HepG2 (cell line): ENCODE measurements at regions not wholly inside any gene's neighbourhood (a gene's known extent, or its start where the extent isn't known, plus 50 kb on each side); places are given as distances from the start of the nearest gene placed in this dataset.

Experiments used
- ATAC-seq: fragments of 200-7000 bp; cut with Tn5 transposase; 3 replicates; pipeline ENCODE4 v1.9.1; 2020; ENCODE audit warnings: mild to moderate bottlenecking, moderate library complexity
- BruUV-seq: library from RNA; stranded (reverse); fragments of 400-500 nt; replicated peaks from 2 replicates; lab custom pipeline; 2021; lab: Mats Ljungman, UMichigan
- CTCF ChIA-PET: fragments of 300-600 bp; formaldehyde crosslinking; extraction: SDS; loops from one replicate; lab custom pipeline; 2021; ENCODE audit warnings: low total read pairs, inconsistent platforms, low intra/inter-chr PET ratio; lab: Yijun Ruan, JAX
- POLR2A ChIA-PET: fragments of 350-600 bp; sonication (Branson Sonifier 250); formaldehyde crosslinking; loops from one replicate; lab custom pipeline; 2020; ENCODE audit warnings: antibody characterized with exemption, inconsistent platforms; lab: Yijun Ruan, JAX
- DNase-seq: peaks from one replicate; pipeline ENCODE4 v3.0.0-alpha.2; 2015; ENCODE audit warnings: low spot score
- FAIRE-seq: peaks from 3 replicates; lab custom pipeline; 2011; peaks lifted over from hg19 to GRCh38; lab: Jason Lieb, UNC
- H2AFZ ChIP-seq: one replicate; pipeline ENCODE4 v1.6.1; 2011; ENCODE audit warnings: low read length, inconsistent platforms
- H3K27ac ChIP-seq: fragments of 300-600 bp; 3 replicates; pipeline ENCODE4 v1.8.0; 2011; ENCODE audit warnings: mixed run types, mild to moderate bottlenecking, mixed read lengths, low read length, inconsistent platforms; ENCODE audit not compliant: insufficient read depth; ENCODE audit errors: extremely low read length
- H3K27me3 ChIP-seq, 2 experiments: fragments of 200-600 bp in 1 of 2; 2 replicates in 1 of 2; 3 replicates in 1 of 2; pipeline versions ENCODE4 v1.6.0 to v1.8.0; 2011; ENCODE audit warnings: low read length in 2 of 2, mild to moderate bottlenecking in 2 of 2, moderate library complexity in 2 of 2, inconsistent platforms in 1 of 2; ENCODE audit not compliant: insufficient read depth in 2 of 2, control insufficient read depth in 1 of 2
- H3K36me3 ChIP-seq, 2 experiments: fragments of 200-600 bp in 1 of 2; replicated peaks in 1 of 2; 2 replicates in 1 of 2; 3 replicates in 1 of 2; pipeline versions ENCODE4 v1.5.1 to v1.8.0; 2011; ENCODE audit warnings: low read length in 2 of 2, inconsistent platforms in 1 of 2; ENCODE audit not compliant: insufficient read depth in 2 of 2, control insufficient read depth in 1 of 2
- H3K4me1 ChIP-seq: 2 replicates; pipeline ENCODE4 v1.5.1; 2012; ENCODE audit warnings: low read length, inconsistent platforms; ENCODE audit not compliant: insufficient read depth
- H3K4me2 ChIP-seq: 2 replicates; pipeline ENCODE4 v1.6.0; 2011; ENCODE audit warnings: low read depth, low read length, inconsistent platforms
- H3K4me3 ChIP-seq, 3 experiments: fragments of 200-600 bp in 1 of 3; sonication (generic), shearing (Covaris generic) in 1 of 3; replicated peaks in 1 of 3; 2 replicates each; pipeline ENCODE4 v1.5.1; 2011 to 2016; ENCODE audit warnings: low read length in 3 of 3, inconsistent platforms in 2 of 3, low read depth in 2 of 3, mild to moderate bottlenecking in 2 of 3, control low read depth in 1 of 3, mixed read lengths in 1 of 3; ENCODE audit not compliant: insufficient read depth in 1 of 3
- H3K79me2 ChIP-seq: one replicate; pipeline ENCODE4 v1.6.1; 2011; ENCODE audit warnings: low read length, inconsistent platforms; ENCODE audit not compliant: insufficient read depth
- H3K9ac ChIP-seq: 2 replicates; pipeline ENCODE4 v1.6.0; 2011; ENCODE audit warnings: mild to moderate bottlenecking, low read depth, low read length, inconsistent platforms; ENCODE audit not compliant: insufficient read depth
- H3K9me3 ChIP-seq: 2 replicates; pipeline ENCODE4 v1.5.1; 2012; ENCODE audit warnings: mild to moderate bottlenecking, low read length
- H4K20me1 ChIP-seq: 2 replicates; pipeline ENCODE4 v1.6.0; 2011; ENCODE audit warnings: inconsistent platforms, mild to moderate bottlenecking, low read length, moderate library complexity; ENCODE audit not compliant: insufficient read depth
- CEBPG ChIP-seq: IDR thresholded peaks from 2 replicates; pipeline ENCODE4 v1.6.1; 2016
- DMTF1 ChIP-seq: sonication (generic); formaldehyde crosslinking; IDR thresholded peaks from 2 replicates; pipeline ENCODE4 v1.4.0; 2020; ENCODE audit warnings: mild to moderate bottlenecking, missing genetic modification reagents
- FOSL1 ChIP-seq: sonication (generic); formaldehyde crosslinking; IDR thresholded peaks from 2 replicates; pipeline ENCODE4 v1.9.0; 2021; ENCODE audit warnings: missing genetic modification reagents, borderline replicate concordance
- FOXA3 ChIP-seq: IDR thresholded peaks from 2 replicates; pipeline ENCODE4 v1.6.1; 2016; ENCODE audit warnings: missing genetic modification reagents, missing compliant biosample characterization
- HDAC1 ChIP-seq: sonication (generic); formaldehyde crosslinking; IDR thresholded peaks from 2 replicates; pipeline ENCODE4 v1.5.1; 2020; ENCODE audit warnings: mild to moderate bottlenecking, missing genetic modification reagents
- PLRG1 ChIP-seq: fragments of 450-650 bp; conservative IDR thresholded peaks from 2 replicates; pipeline ENCODE4 v1.6.1; 2016
- SCMH1 ChIP-seq: sonication (generic); formaldehyde crosslinking; IDR thresholded peaks from 2 replicates; pipeline ENCODE4 v1.9.0; 2021; ENCODE audit warnings: missing genetic modification reagents, mild to moderate bottlenecking, borderline replicate concordance
- TBL1XR1 ChIP-seq: fragments of 150-350 bp; IDR thresholded peaks from 2 replicates; pipeline ENCODE4 v1.6.1; 2014; ENCODE audit warnings: borderline replicate concordance, low read length; ENCODE audit not compliant: partially characterized antibody
- TBP ChIP-seq: sonication (generic); formaldehyde crosslinking; IDR thresholded peaks from 2 replicates; pipeline ENCODE4 v1.5.0; 2020; ENCODE audit warnings: missing genetic modification reagents
- THAP7 ChIP-seq: sonication (generic); formaldehyde crosslinking; IDR thresholded peaks from 2 replicates; pipeline ENCODE4 v1.8.1; 2023; ENCODE audit warnings: mild to moderate bottlenecking, missing genetic modification reagents
- ZBTB42 ChIP-seq: sonication (generic); formaldehyde crosslinking; IDR thresholded peaks from 2 replicates; pipeline ENCODE4 v1.5.0; 2020; ENCODE audit warnings: mild to moderate bottlenecking, missing genetic modification reagents
- ZFP36 ChIP-seq: fragments of 150-350 bp; IDR thresholded peaks from 2 replicates; pipeline ENCODE4 v1.6.1; 2018; ENCODE audit warnings: borderline replicate concordance, low read length, low read depth; ENCODE audit not compliant: partially characterized antibody
- ZNF264 ChIP-seq: sonication (generic); formaldehyde crosslinking; IDR thresholded peaks from 2 replicates; pipeline ENCODE4 v1.4.0; 2020; ENCODE audit warnings: missing genetic modification reagents
- ZNF777 ChIP-seq: sonication (generic); formaldehyde crosslinking; IDR thresholded peaks from 2 replicates; pipeline ENCODE4 v1.4.0; 2020; ENCODE audit warnings: missing genetic modification reagents
- ZSCAN25 ChIP-seq: sonication (generic); formaldehyde crosslinking; IDR thresholded peaks from 2 replicates; pipeline ENCODE4 v1.8.0; 2022; ENCODE audit warnings: mild to moderate bottlenecking, missing genetic modification reagents
- WGBS: methylation state at CpG from one replicate; pipeline ENCODE4 v1.1.6; 2017; ENCODE audit warnings: low lambda C conversion rate; 5-methylcytosine and 5-hydroxymethylcytosine counted together
- in situ Hi-C: cut with HindIII; loops from 2 replicates; pipeline ENCODE4 v1.10.0; 2017; ENCODE audit warnings: low pct_unique_long_range_greater_than_20kb; ENCODE audit not compliant: extremely low pct_ligation_motif_present
- intact Hi-C: fragments of 100-400 bp; cut with micrococcal nuclease; formaldehyde crosslinking; loops from one replicate; pipeline ENCODE4 v1.10.0; 2022; ENCODE audit not compliant: unreplicated experiment

- Histone ChIP-seq H3K4me3 (no peak overlapping the region), H3K4me1 (no peaks in the 10 kb centered on the region), H3K79me2 (no peaks in the 10 kb centered on the region), H3K4me2 (no peak overlapping the region), H3K9ac (no peak overlapping the region), H3K27ac (no peak overlapping the region), H3K36me3 (no peaks in the 10 kb centered on the region), H2AFZ (no peak overlapping the region), H4K20me1 (no peaks in the 10 kb centered on the region), H3K27me3 (no peaks in the 10 kb centered on the region), H3K9me3 (no peaks in the 10 kb centered on the region)
- no peak for FAIRE-seq
- TF ChIP-seq ZFP36 (no peak), ZNF264 (CRISPR knock-in tag) (no peak), PLRG1 (no peak)
- POLR2A ChIA-PET: no interaction called here
- CTCF ChIA-PET: no interaction called here
- in situ Hi-C loops: no loop called here
- DNase-seq: no peak
- intact Hi-C loops: no loop called here
- 28% methylated on average over 4 of the region's 4 CpGs for WGBS
- BruUV-seq: no TSS peak
- ATAC-seq: no peak
These were observed 192.8 kb downstream of the ETS1 start for GRCh38 chr11:128394431-128395089.

- Histone ChIP-seq H3K4me2 (no peak overlapping the region), H2AFZ (no peak overlapping the region), H3K9me3 (no peaks in the 10 kb centered on the region), H3K36me3 (no peaks in the 10 kb centered on the region), H3K27ac (no peak overlapping the region), H3K27me3 (no peaks in the 10 kb centered on the region; a peak in 1 of 5 replicates), H4K20me1 (no peaks in the 10 kb centered on the region), H3K9ac (no peak overlapping the region), H3K4me1 (no peaks in the 10 kb centered on the region), H3K4me3 (no peak overlapping the region)
- in situ Hi-C loops: no loop called here
- intact Hi-C loops: loop anchor here (2.0 kb wide), 1 partner anchor 19 kb away; no protein-coding TSS in a partner anchor
- WGBS: 9% methylated on average over 2 of the region's 2 CpGs
- BruUV-seq: no TSS peak
- ATAC-seq: no peak
- DNase-seq: no peak
- FAIRE-seq: no peak
- CTCF ChIA-PET: no interaction called here
- POLR2A ChIA-PET: no interaction called here
- TF ChIP-seq FOSL1 (CRISPR knock-in tag) (no peak), DMTF1 (CRISPR knock-in tag) (no peak), SCMH1 (CRISPR knock-in tag) (no peak), THAP7 (CRISPR knock-in tag) (no peak), ZNF777 (CRISPR knock-in tag) (no peak), CEBPG (CRISPR knock-in tag) (no peak), FOXA3 (CRISPR knock-in tag) (no peak), TBL1XR1 (no peak), HDAC1 (CRISPR knock-in tag) (no peak), TBP (CRISPR knock-in tag) (no peak), ZSCAN25 (CRISPR knock-in tag) (no peak), ZBTB42 (no peak)
- TF ChIP-seq, all 625 proteins: peak for 0
- H3K79me2 ChIP-seq: no peaks in the 10 kb centered on the region
These were observed 195.1 kb downstream of the ETS1 start for GRCh38 chr11:128392259-128392658.
